ENCODE measurements at regions not wholly inside any gene's neighbourhood (a gene's known extent, or its start where the extent isn't known, plus 50 kb on each side); places are given as distances from the start of the nearest gene placed in this dataset.
"Not testable (repeated sequence)": the region's sequence is repeated elsewhere in the genome, so short reads cannot be mapped to it uniquely, and the experiment has no call there.

- no peak for DNase-seq
Measured at GRCh38 chrX:7372825-7373525, 225.0 kb upstream of the PUDP start.

DNA sequence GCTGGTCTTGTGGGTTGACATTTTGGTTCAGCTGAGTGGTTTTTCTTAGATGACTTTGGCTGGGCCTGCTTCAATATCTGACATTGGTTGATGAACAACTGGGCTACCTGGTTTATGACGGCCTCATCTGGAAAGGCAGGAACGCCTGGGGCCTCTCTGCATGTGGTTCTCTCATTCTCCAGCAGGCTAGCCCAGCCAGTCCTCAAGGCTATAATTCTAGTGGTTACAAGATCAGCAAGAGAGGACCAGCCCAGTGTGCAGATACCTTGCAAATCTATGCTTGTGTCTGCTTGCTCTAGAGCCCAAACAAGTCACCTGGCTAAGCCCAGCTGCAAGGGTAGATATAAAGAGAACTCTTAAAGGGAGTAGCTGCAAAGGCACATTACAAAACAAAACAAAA, 214.2 kb upstream of the PUDP start:
- no peak for DNase-seq

GRCh38 chrX:7351926-7352325, 204.0 kb upstream of the PUDP start:
- DNase-seq, result no peak

GRCh38 chrX:7347465-7347864, 199.5 kb upstream of the PUDP start:
- no peak for DNase-seq

- no peak for DNase-seq
Measured at GRCh38 chrX:7346021-7346420, 198.1 kb upstream of the PUDP start.

GRCh38 chrX:7343181-7343580, 195.2 kb upstream of the PUDP start:
- no peak for DNase-seq

GRCh38 chrX:7335816-7336362, 187.9 kb upstream of the PUDP start:
- DNase-seq, result not testable (repeated sequence)

- no peak for DNase-seq
Measured at GRCh38 chrX:7334253-7334935, 186.4 kb upstream of the PUDP start.

- DNase-seq, result no peak
Measured at GRCh38 chrX:7330971-7331746, 183.2 kb upstream of the PUDP start.

- DNase-seq, result no peak
Measured at GRCh38 chrX:7330556-7330955, 182.6 kb upstream of the PUDP start.

DNA sequence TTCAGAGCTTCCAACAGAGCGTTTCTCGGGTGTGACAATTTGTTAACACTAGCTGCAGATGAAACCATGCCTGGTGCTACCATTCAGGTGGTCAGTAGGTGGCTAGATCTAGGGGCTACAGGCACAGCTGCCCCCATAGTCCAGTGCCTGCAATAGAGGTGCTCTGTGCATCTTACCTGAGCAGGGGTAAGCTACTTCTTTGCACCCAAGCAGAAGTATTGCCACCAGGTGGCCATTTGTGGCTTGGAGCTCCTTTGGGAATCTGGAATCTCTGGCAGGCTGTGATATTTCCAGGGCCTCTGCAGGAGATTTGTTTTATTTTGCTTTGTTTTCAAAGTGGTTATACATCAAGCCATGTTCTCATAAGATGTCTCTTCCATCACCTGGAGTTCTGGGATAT, 170.7 kb upstream of the PUDP start:
- no peak for DNase-seq

GRCh38 chrX:7318241-7318640, 170.3 kb upstream of the PUDP start:
- DNase-seq, result no peak

DNA sequence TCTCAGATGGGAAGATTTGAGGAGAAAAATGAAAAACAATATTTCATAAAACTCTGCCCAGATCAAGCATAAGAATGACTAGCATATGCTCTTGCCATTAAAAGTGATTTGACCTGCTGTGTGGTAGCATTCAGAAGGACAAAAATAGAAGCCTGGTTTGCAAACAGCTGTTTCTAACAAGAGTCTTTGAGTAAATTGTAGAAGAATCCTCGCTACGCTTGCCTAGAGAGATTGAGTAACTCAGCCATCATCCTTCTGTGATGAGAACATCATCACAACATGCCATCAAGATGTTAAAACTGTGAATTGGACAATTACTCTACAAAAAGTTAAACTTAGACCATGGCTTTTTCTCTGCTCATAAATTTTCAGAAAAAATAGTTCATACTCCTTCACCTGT, 168.9 kb upstream of the PUDP start:
- no peak for DNase-seq

DNA sequence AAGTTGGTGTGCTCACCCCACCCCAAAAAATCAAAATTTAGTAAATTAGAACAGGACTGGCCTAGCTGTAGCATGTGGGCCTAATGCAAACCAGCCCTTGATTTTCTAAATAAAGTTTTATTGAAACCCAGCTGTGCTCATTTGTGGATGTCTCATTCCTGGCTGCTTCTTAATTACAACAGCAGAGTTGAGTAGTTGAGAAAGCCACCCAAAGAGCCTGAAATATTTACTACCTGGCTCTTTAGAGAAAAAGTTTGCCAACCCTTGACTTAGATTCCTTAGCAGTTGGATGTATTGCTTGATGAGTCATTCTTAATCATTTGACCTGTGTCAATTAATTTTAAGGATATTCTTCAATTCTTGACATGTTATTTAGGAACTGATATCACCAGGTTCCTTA, 168.3 kb upstream of the PUDP start:
- DNase-seq, result no peak

DNA sequence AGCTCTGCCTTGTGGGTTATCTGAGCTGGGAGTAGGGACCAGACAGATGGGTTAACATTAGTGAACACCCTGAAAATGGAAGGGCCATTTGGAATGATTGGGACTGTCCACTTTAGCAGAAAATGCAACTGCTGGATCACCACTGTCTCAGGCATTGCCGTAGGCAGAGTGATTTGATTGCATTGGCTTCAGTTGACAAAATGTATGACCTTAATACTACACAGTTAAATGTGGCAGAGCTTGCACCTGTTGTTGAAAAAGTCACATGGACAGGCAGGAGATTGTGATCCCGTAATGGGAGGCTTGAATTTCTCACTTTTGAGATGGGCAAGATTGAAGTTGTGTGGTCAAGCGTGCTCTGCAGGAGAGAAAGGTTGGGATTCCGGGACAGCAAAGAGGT, 166.5 kb upstream of the PUDP start:
- DNase-seq, result no peak

DNA sequence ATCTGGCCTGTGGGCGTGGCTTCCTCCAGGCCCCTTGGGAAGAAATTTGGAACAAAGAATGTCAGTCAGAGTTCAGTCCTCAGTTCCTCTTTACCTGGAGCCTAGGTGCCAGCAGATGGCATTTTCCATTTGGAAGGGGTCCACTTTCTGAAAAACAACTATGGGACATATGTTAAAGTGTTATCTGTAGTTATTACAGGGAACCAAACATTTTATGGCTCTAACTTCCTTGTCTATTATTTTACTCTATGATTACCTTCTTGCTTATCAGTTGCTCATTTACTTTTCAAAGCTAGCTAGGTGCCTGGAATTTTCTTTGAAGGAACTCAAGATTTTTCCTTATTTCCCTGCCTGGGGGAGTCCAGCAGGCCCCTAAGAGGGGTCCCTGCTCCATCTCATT, 159.8 kb upstream of the PUDP start:
- no peak for DNase-seq

GRCh38 chrX:7294483-7294882, 146.5 kb upstream of the PUDP start:
- DNase-seq, result no peak

GRCh38 chrX:7286168-7286837, 138.3 kb upstream of the PUDP start:
- DNase-seq, result no peak

DNA sequence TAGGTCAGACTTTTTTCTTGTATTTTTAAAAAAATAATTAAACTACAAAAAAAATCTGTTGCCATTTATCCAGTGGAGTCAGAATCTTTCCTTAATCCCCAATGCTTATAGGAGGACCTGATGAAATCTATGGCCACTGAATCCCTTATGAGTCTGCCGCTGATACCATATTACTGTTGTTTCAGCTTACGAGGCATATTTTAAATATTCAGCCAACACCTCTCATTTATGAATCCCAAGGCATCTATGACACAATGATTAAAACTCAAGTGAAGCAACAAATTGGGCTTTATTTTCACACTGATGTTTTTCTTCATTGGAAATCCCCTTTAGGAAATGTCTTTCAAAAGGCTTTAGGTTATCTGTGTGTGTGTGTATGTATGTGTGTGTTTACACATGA, 137.8 kb upstream of the PUDP start:
- DNase-seq, result no peak

DNA sequence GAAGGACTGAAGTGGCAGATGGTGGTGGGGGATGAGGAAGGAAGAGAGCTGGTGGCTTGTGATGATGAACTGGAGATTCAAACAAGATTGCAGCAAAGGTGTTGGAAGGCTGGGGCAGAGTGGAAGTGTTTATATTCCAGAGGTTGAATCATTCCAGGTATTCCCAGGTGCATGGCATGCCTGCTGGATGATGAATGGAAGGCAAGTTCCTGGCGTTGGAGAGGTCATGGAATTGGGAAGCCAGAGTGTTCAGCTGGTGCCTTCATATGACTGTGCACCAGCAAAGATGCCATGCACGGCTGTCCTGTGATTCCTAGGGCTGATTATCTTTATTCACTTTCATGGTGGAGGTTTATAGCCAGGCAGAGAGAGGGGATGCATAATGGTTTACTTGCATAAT, 135.8 kb upstream of the PUDP start:
- DNase-seq, result no peak

- DNase-seq, result no peak
Measured at GRCh38 chrX:7280520-7280919, 132.6 kb upstream of the PUDP start.

DNA sequence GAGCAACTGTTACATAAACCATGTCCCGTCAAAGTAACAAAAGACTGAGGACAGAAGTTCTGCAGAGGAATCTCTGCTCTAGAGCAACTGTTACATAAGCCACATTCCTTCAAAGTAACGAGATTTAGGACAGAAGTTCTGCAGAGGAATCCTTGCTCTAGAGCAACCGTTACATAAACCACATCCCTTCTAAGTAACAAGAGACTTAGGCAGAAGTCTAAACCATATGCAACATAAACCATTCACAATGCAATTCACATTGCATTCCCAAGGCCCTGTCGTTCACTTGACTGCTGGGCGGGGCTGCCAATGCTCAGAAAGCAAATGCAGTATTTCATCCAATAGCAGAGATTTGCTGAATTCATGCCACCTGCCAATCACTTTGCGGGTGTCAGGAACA, 124.4 kb upstream of the PUDP start:
- DNase-seq, result no peak

GRCh38 chrX:7270933-7271332, 123.0 kb upstream of the PUDP start:
- DNase-seq, result no peak

Data from right hindlimb (tissue), 1 donor.